HEK293 (cell line): ENCODE measurements at regions not wholly inside any gene's neighbourhood (a gene's known extent, or its start where the extent isn't known, plus 50 kb on each side); places are given as distances from the start of the nearest gene placed in this dataset.

Experiments
- CTCF ChIA-PET: fragments of 350-600 bp; formaldehyde crosslinking; extraction: SDS; loops from one replicate; lab custom pipeline; 2021; ENCODE audit warnings: antibody characterized with exemption; lab: Yijun Ruan, JAX
- POLR2A ChIA-PET: fragments of 300-600 bp; formaldehyde crosslinking; extraction: SDS; loops from one replicate; lab custom pipeline; 2020; ENCODE audit warnings: antibody characterized with exemption, inconsistent platforms; lab: Yijun Ruan, JAX
- H3K27ac ChIP-seq: fragments of 200-500 bp; sonication (Bioruptor generic); 2 replicates; pipeline ENCODE4 v1.5.1; 2014; ENCODE audit warnings: low read depth, low read length, control low read depth, inconsistent platforms; ENCODE audit errors: extremely low read depth
- H3K36me3 ChIP-seq, 2 experiments: fragments of 200-500 bp in 1 of 2; sonication (Bioruptor generic) in 1 of 2; 1 replicate in 1 of 2; 2 replicates in 1 of 2; pipeline ENCODE4 v1.5.1; 2014 to 2017; ENCODE audit warnings: inconsistent platforms in 2 of 2, low read length in 2 of 2; ENCODE audit not compliant: control insufficient read depth in 2 of 2, insufficient read depth in 1 of 2
- H3K4me1 ChIP-seq: fragments of 200-500 bp; sonication (Bioruptor generic); 2 replicates; pipeline ENCODE4 v1.5.1; 2014; ENCODE audit warnings: mild to moderate bottlenecking, low read length, inconsistent platforms; ENCODE audit not compliant: control insufficient read depth, insufficient read depth
- H3K4me3 ChIP-seq: 2 replicates; pipeline ENCODE4 v1.5.1; 2011; ENCODE audit warnings: low read depth, mild to moderate bottlenecking, control low read depth, low read length, moderate library complexity
- H3K9me3 ChIP-seq: fragments of 200-500 bp; sonication (Bioruptor generic); 2 replicates; pipeline ENCODE4 v1.5.1; 2014; ENCODE audit warnings: low read depth, low read length, inconsistent platforms; ENCODE audit not compliant: control insufficient read depth, insufficient read depth
- BCL6B ChIP-seq: fragments of 450-650 bp; formaldehyde crosslinking; IDR thresholded peaks from 2 replicates; pipeline ENCODE4 v1.5.1; 2017; ENCODE audit warnings: missing biosample characterization, missing genetic modification characterization
- GFI1B ChIP-seq: fragments of 450-650 bp; formaldehyde crosslinking; IDR thresholded peaks from 2 replicates; pipeline ENCODE4 v1.5.1; 2016; ENCODE audit warnings: missing biosample characterization, missing genetic modification characterization
- GLIS2 ChIP-seq: fragments of 450-650 bp; formaldehyde crosslinking; IDR thresholded peaks from 2 replicates; pipeline ENCODE4 v1.5.1; 2016; ENCODE audit warnings: missing biosample characterization, missing genetic modification characterization
- RBAK ChIP-seq: fragments of 450-650 bp; formaldehyde crosslinking; IDR thresholded peaks from 2 replicates; pipeline ENCODE4 v1.5.1; 2016; ENCODE audit warnings: missing biosample characterization, missing genetic modification characterization
- ZBTB11 ChIP-seq: fragments of 450-650 bp; formaldehyde crosslinking; conservative IDR thresholded peaks from 2 replicates; pipeline ENCODE4 v1.5.1; 2016; ENCODE audit warnings: low read depth, missing biosample characterization, missing genetic modification characterization
- ZBTB7A ChIP-seq: fragments of 450-650 bp; formaldehyde crosslinking; IDR thresholded peaks from 2 replicates; pipeline ENCODE4 v1.5.1; 2016; ENCODE audit warnings: low read depth, missing biosample characterization, missing genetic modification characterization
- ZFP3 ChIP-seq: fragments of 450-650 bp; formaldehyde crosslinking; IDR thresholded peaks from 2 replicates; pipeline ENCODE4 v1.5.1; 2016; ENCODE audit warnings: low read depth, missing biosample characterization, missing genetic modification characterization
- ZIC2 ChIP-seq: fragments of 450-650 bp; formaldehyde crosslinking; IDR thresholded peaks from 2 replicates; pipeline ENCODE4 v1.5.1; 2016; ENCODE audit warnings: missing biosample characterization, missing genetic modification characterization
- ZNF175 ChIP-seq: fragments of 450-650 bp; formaldehyde crosslinking; IDR thresholded peaks from 2 replicates; pipeline ENCODE4 v1.5.1; 2016; ENCODE audit warnings: missing biosample characterization, missing genetic modification characterization
- ZNF184 ChIP-seq: fragments of 450-650 bp; IDR thresholded peaks from 2 replicates; pipeline ENCODE4 v1.5.1; 2018; ENCODE audit warnings: missing biosample characterization, mild to moderate bottlenecking, missing genetic modification characterization
- ZNF214 ChIP-seq: fragments of 450-650 bp; formaldehyde crosslinking; IDR thresholded peaks from 2 replicates; pipeline ENCODE4 v1.5.1; 2017; ENCODE audit warnings: missing biosample characterization, mild to moderate bottlenecking, missing genetic modification characterization, borderline replicate concordance
- ZNF302 ChIP-seq: fragments of 450-650 bp; formaldehyde crosslinking; IDR thresholded peaks from 2 replicates; pipeline ENCODE4 v1.5.1; 2016; ENCODE audit warnings: missing biosample characterization, missing genetic modification characterization, low read depth
- ZNF37A ChIP-seq: fragments of 450-650 bp; IDR thresholded peaks from 2 replicates; pipeline ENCODE4 v1.5.1; 2018; ENCODE audit warnings: missing biosample characterization, missing genetic modification characterization
- ZNF391 ChIP-seq: fragments of 450-650 bp; formaldehyde crosslinking; IDR thresholded peaks from 2 replicates; pipeline ENCODE4 v1.5.1; 2016; ENCODE audit warnings: low read depth, missing biosample characterization, missing genetic modification characterization, borderline replicate concordance
- ZNF571 ChIP-seq: fragments of 450-650 bp; formaldehyde crosslinking; IDR thresholded peaks from 2 replicates; pipeline ENCODE4 v1.5.0; 2017; ENCODE audit warnings: missing biosample characterization, missing genetic modification characterization
- ZNF623 ChIP-seq: fragments of 450-650 bp; formaldehyde crosslinking; IDR thresholded peaks from 2 replicates; pipeline ENCODE4 v1.5.1; 2016; ENCODE audit warnings: missing biosample characterization, missing genetic modification characterization
- ZNF654 ChIP-seq: fragments of 450-650 bp; formaldehyde crosslinking; IDR thresholded peaks from 2 replicates; pipeline ENCODE4 v1.5.1; 2016; ENCODE audit warnings: low read depth, missing biosample characterization, missing genetic modification characterization
- ZNF677 ChIP-seq: fragments of 450-650 bp; IDR thresholded peaks from 2 replicates; pipeline ENCODE4 v1.5.0; 2018; ENCODE audit warnings: missing biosample characterization, mild to moderate bottlenecking, missing genetic modification characterization, moderate library complexity
- ZNF707 ChIP-seq: fragments of 450-650 bp; formaldehyde crosslinking; IDR thresholded peaks from 2 replicates; pipeline ENCODE4 v1.5.1; 2016; ENCODE audit warnings: missing biosample characterization, missing genetic modification characterization
- ZNF791 ChIP-seq: fragments of 450-650 bp; formaldehyde crosslinking; IDR thresholded peaks from 2 replicates; pipeline ENCODE4 v1.5.1; 2016; ENCODE audit warnings: missing biosample characterization, missing genetic modification characterization
- TF ChIP-seq, protein P1 (sequence below): fragments of 450-650 bp; formaldehyde crosslinking; IDR thresholded peaks from 2 replicates; pipeline ENCODE4 v1.5.1; 2017; ENCODE audit warnings: missing biosample characterization, missing genetic modification characterization

- TF ChIP-seq ZBTB11 (tag by site-specific recombination) (no peak), ZNF571 (tag by site-specific recombination) (no peak), ZNF184 (peak; percentile 24; the same call in 1 of the 2 replicates), ZNF175 (no peak)
These were observed 280.5 kb upstream of the EDA2R start (continued) for GRCh38 chrX:66919280-66919832.

GRCh38 chrX:66918511-66918910 is 279.6 kb upstream of the EDA2R start:
- ChIA-PET POLR2A (no interaction called here), CTCF (no interaction called here)
- H3K9me3 ChIP-seq, result no peaks in the 10 kb centered on the region; the same call in 1 of the 2 replicates
- H3K4me1 ChIP-seq, result peaks cover 4% of the 10 kb centered on the region; the same call in 1 of the 2 replicates
- no peak overlapping the region for H3K4me3 ChIP-seq
- no peak overlapping the region for H3K27ac ChIP-seq
- no peaks in the 10 kb centered on the region for H3K36me3 ChIP-seq
- TF ChIP-seq ZBTB11 (tag by site-specific recombination) (no peak), ZIC2 (tag by site-specific recombination) (no peak), ZNF791 (tag by site-specific recombination) (no peak), GFI1B (tag by site-specific recombination) (no peak), ZNF37A (tag by site-specific recombination) (no peak), BCL6B (no peak), ZFP3 (tag by site-specific recombination) (no peak), ZNF654 (no peak), GLIS2 (tag by site-specific recombination) (no peak), ZNF623 (tag by site-specific recombination) (no peak), ZNF214 (tag by site-specific recombination) (no peak), ZNF302 (tag by site-specific recombination) (no peak), ZNF677 (no peak), ZNF391 (tag by site-specific recombination) (no peak), RBAK (no peak), ZBTB7A (no peak), ZNF707 (tag by site-specific recombination) (no peak)
- TF ChIP-seq, protein P1, sequence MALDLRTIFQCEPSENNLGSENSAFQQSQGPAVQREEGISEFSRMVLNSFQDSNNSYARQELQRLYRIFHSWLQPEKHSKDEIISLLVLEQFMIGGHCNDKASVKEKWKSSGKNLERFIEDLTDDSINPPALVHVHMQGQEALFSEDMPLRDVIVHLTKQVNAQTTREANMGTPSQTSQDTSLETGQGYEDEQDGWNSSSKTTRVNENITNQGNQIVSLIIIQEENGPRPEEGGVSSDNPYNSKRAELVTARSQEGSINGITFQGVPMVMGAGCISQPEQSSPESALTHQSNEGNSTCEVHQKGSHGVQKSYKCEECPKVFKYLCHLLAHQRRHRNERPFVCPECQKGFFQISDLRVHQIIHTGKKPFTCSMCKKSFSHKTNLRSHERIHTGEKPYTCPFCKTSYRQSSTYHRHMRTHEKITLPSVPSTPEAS (tag by site-specific recombination), result no peak
- TF ChIP-seq, all 188 proteins: peak for 0
